Caco-2 (cell line): ENCODE measurements at regions not wholly inside any gene's neighbourhood (a gene's known extent, or its start where the extent isn't known, plus 50 kb on each side); places are given as distances from the start of the nearest gene placed in this dataset.

Experiments used
- BruUV-seq: library from RNA; stranded (reverse); fragments of 400-500 nt; replicated peaks from 2 replicates; lab custom pipeline; 2021; lab: Mats Ljungman, UMichigan
- CTCF ChIA-PET: fragments of 300-600 bp; sonication (Branson Sonifier 250); formaldehyde crosslinking; loops from one replicate; lab custom pipeline; 2022; ENCODE audit warnings: antibody characterized with exemption; lab: Charles Lee
- POLR2A ChIA-PET: fragments of 300-600 bp; sonication (Branson Sonifier 250); formaldehyde crosslinking; loops from one replicate; lab custom pipeline; 2022; ENCODE audit warnings: antibody characterized with exemption; lab: Charles Lee
- DNase-seq, 2 experiments: peaks; one replicate each; pipeline versions ENCODE4 v3.0.0 to v3.0.0-alpha.2; 2020 to 2022
- H3K27me3 ChIP-seq: replicated peaks from 2 replicates; pipeline ENCODE4 v1.6.0; 2011; ENCODE audit warnings: low read length; ENCODE audit not compliant: control insufficient read depth, insufficient read depth
- H3K36me3 ChIP-seq: 2 replicates; pipeline ENCODE4 v1.5.1; 2011; ENCODE audit warnings: low read length; ENCODE audit not compliant: control insufficient read depth, insufficient read depth
- H3K4me1 ChIP-seq: fragments of 250-450 bp; sonication (Bioruptor Pico); 2 replicates; pipeline ENCODE4 v1.5.1; 2020; ENCODE audit warnings: mild to moderate bottlenecking
- H3K4me3 ChIP-seq: 2 replicates; pipeline ENCODE4 v1.5.1; 2011; ENCODE audit warnings: low read depth, mild to moderate bottlenecking, control low read depth, low read length
- H3K9me3 ChIP-seq: fragments of 250-450 bp; sonication (Bioruptor Pico); 2 replicates; pipeline ENCODE4 v1.5.1; 2020; ENCODE audit warnings: mild to moderate bottlenecking, moderate library complexity
- H3K27ac Mint-ChIP-seq: one replicate; pipeline ENCODE4 v1.8.0; 2022; ENCODE audit warnings: mixed read lengths; ENCODE audit not compliant: unreplicated experiment
- H3K27me3 Mint-ChIP-seq: one replicate; pipeline ENCODE4 v1.8.0; 2022; ENCODE audit warnings: mixed read lengths; ENCODE audit not compliant: insufficient read depth, unreplicated experiment
- H3K36me3 Mint-ChIP-seq: one replicate; pipeline ENCODE4 v1.8.0; 2022; ENCODE audit warnings: mild to moderate bottlenecking, mixed read lengths; ENCODE audit not compliant: insufficient read depth, unreplicated experiment
- H3K4me1 Mint-ChIP-seq: one replicate; pipeline ENCODE4 v1.8.0; 2022; ENCODE audit warnings: low read depth, mixed read lengths; ENCODE audit not compliant: unreplicated experiment
- H3K4me3 Mint-ChIP-seq: one replicate; pipeline ENCODE4 v1.8.0; 2022; ENCODE audit warnings: mild to moderate bottlenecking, moderate library complexity, mixed read lengths; ENCODE audit not compliant: unreplicated experiment
- H3K9me3 Mint-ChIP-seq: one replicate; pipeline ENCODE4 v1.8.0; 2022; ENCODE audit warnings: mixed read lengths; ENCODE audit not compliant: unreplicated experiment
- intact Hi-C: fragments of 100-400 bp; cut with micrococcal nuclease; formaldehyde crosslinking; loops from one replicate; pipeline ENCODE4 v1.10.0; 2022; ENCODE audit not compliant: unreplicated experiment
- TF ChIP-seq, protein P1 (sequence below), 2 experiments: fragments of 200-600 bp in 1 of 2; IDR thresholded peaks; 1 replicate in 1 of 2; 2 replicates in 1 of 2; pipeline versions ENCODE4 v1.5.1 to v1.8.0; 2011 to 2022; ENCODE audit warnings: antibody characterized with exemption in 1 of 2, control low read depth in 1 of 2, inconsistent platforms in 1 of 2, low read depth in 1 of 2, low read length in 1 of 2, mild to moderate bottlenecking in 1 of 2, moderate library complexity in 1 of 2; ENCODE audit not compliant: insufficient read depth in 1 of 2, severe bottlenecking in 1 of 2, unreplicated experiment in 1 of 2

GRCh38 chr10:111934931-111935330, 248.6 kb downstream of the GPAM start:
- no peaks in the 10 kb centered on the region for H3K4me1 Mint-ChIP-seq
- no peak overlapping the region for H3K27ac Mint-ChIP-seq
- intact Hi-C loops, result no loop called here
- H3K36me3 Mint-ChIP-seq, result no peaks in the 10 kb centered on the region
- Histone ChIP-seq H3K4me1 (no peaks in the 10 kb centered on the region), H3K36me3 (no peaks in the 10 kb centered on the region), H3K27me3 (no peaks in the 10 kb centered on the region; the same call in 1 of the 2 replicates), H3K4me3 (no peak overlapping the region), H3K9me3 (no peaks in the 10 kb centered on the region)
- H3K9me3 Mint-ChIP-seq, result no peaks in the 10 kb centered on the region
- peaks cover 8% of the 10 kb centered on the region for H3K27me3 Mint-ChIP-seq
- DNase-seq, result no peak
- TF ChIP-seq, protein P1, sequence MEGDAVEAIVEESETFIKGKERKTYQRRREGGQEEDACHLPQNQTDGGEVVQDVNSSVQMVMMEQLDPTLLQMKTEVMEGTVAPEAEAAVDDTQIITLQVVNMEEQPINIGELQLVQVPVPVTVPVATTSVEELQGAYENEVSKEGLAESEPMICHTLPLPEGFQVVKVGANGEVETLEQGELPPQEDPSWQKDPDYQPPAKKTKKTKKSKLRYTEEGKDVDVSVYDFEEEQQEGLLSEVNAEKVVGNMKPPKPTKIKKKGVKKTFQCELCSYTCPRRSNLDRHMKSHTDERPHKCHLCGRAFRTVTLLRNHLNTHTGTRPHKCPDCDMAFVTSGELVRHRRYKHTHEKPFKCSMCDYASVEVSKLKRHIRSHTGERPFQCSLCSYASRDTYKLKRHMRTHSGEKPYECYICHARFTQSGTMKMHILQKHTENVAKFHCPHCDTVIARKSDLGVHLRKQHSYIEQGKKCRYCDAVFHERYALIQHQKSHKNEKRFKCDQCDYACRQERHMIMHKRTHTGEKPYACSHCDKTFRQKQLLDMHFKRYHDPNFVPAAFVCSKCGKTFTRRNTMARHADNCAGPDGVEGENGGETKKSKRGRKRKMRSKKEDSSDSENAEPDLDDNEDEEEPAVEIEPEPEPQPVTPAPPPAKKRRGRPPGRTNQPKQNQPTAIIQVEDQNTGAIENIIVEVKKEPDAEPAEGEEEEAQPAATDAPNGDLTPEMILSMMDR (IDR thresholded peaks at IDR 0.05; ENCODE audit: insufficient read depth in 1 of 2, low read depth in 1 of 2, low read length in 1 of 2, severe bottlenecking in 1 of 2, unreplicated experiment in 1 of 2), result no peak
- CTCF ChIA-PET, result no interaction called here
- BruUV-seq, result no TSS peak
- POLR2A ChIA-PET, result no interaction called here
- H3K4me3 Mint-ChIP-seq, result no peak overlapping the region

DNA sequence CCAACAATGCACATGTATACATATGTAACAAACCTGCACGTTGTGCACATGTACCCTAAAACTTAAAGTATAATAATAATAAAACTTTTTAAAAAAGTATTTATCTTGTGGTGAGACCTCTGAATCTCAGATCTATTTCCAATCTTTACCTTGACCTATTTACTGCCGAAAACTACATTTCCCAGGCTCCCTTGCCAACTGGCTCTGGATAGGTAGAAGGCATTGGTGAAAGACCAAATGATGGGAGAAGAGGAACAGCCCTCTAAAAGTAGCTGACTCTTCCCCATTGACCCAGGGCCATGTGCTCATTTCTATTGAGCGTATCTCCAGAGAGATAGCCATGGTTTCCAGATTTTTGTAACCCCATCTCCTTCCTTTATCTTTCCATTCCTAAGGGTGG, 247.4 kb downstream of the GPAM start:
- no peaks in the 10 kb centered on the region; the same call in 1 of the 2 replicates for H3K27me3 ChIP-seq
- Mint-ChIP-seq H3K9me3 (no peaks in the 10 kb centered on the region), H3K4me3 (no peak overlapping the region), H3K36me3 (no peaks in the 10 kb centered on the region), H3K27me3 (peaks cover 11% of the 10 kb centered on the region), H3K27ac (no peak overlapping the region), H3K4me1 (no peaks in the 10 kb centered on the region)
- no TSS peak for BruUV-seq
- H3K9me3 ChIP-seq, result no peaks in the 10 kb centered on the region
- intact Hi-C loops, result no loop called here
- H3K4me1 ChIP-seq, result no peaks in the 10 kb centered on the region
- no peak for DNase-seq
- TF ChIP-seq, protein P1 (IDR thresholded peaks at IDR 0.05; ENCODE audit: insufficient read depth in 1 of 2, low read depth in 1 of 2, low read length in 1 of 2, severe bottlenecking in 1 of 2, unreplicated experiment in 1 of 2), result no peak
- CTCF ChIA-PET, result no interaction called here
- no peaks in the 10 kb centered on the region for H3K36me3 ChIP-seq
- POLR2A ChIA-PET, result no interaction called here
- no peak overlapping the region for H3K4me3 ChIP-seq

GRCh38 chr10:111944331-111944730, 239.2 kb downstream of the GPAM start:
- POLR2A ChIA-PET, result no interaction called here
- intact Hi-C loops, result no loop called here
- TF ChIP-seq, protein P1 (IDR thresholded peaks at IDR 0.05; ENCODE audit: insufficient read depth in 1 of 2, low read depth in 1 of 2, low read length in 1 of 2, severe bottlenecking in 1 of 2, unreplicated experiment in 1 of 2), result peak in 1 of 2 experiments; percentile 6
- H3K4me1 ChIP-seq, result no peaks in the 10 kb centered on the region
- CTCF ChIA-PET, result interaction anchor here (0.5 kb wide), 1 partner anchor 196 kb away, joined by 3 read pairs; no protein-coding TSS in a partner anchor
- H3K4me1 Mint-ChIP-seq, result no peaks in the 10 kb centered on the region
- H3K27ac Mint-ChIP-seq, result no peak overlapping the region
- peak; percentile 9 to 35 for DNase-seq
- no peak overlapping the region for H3K4me3 Mint-ChIP-seq
- H3K9me3 ChIP-seq, result 0 out of 2 replicates have a peak, but pooled peaks cover 4% of the 10 kb centered on the region
- no peak overlapping the region for H3K4me3 ChIP-seq
- no TSS peak for BruUV-seq
- H3K9me3 Mint-ChIP-seq, result peaks cover 9% of the 10 kb centered on the region
- H3K27me3 ChIP-seq, result no peaks in the 10 kb centered on the region
- no peaks in the 10 kb centered on the region for H3K36me3 Mint-ChIP-seq
- peaks cover 21% of the 10 kb centered on the region for H3K27me3 Mint-ChIP-seq
- no peaks in the 10 kb centered on the region for H3K36me3 ChIP-seq
